Stimulated activated CD8-positive, alpha-beta memory T cell treated with anti-CD3 and anti-CD28 coated beads, Interleukin-4, amount 100 ng/mL, for 1 hour (primary cell): ENCODE measurements at regions not wholly inside any gene's neighbourhood (a gene's known extent, or its start where the extent isn't known, plus 50 kb on each side); places are given as distances from the start of the nearest gene placed in this dataset.
"Not testable (repeated sequence)": the region's sequence is repeated elsewhere in the genome, so short reads cannot be mapped to it uniquely, and the experiment has no call there.

Source experiments
- DNase-seq, 2 donors: peaks; one replicate each; pipeline ENCODE4 v3.0.0-alpha.2; 2020; ENCODE audit warnings: low read depth in 2 of 2, low spot score in 1 of 2

- DNase-seq, result no peak
These were observed 966.0 kb downstream of the PCDH17 start for GRCh38 chr13:58597552-58597951.

GRCh38 chr13:58598241-58598640 is 966.7 kb downstream of the PCDH17 start:
- no peak for DNase-seq

GRCh38 chr13:58611117-58611516 is 979.6 kb downstream of the PCDH17 start:
- no peak for DNase-seq

GRCh38 chr13:58617880-58618665 is 986.5 kb downstream of the PCDH17 start:
- DNase-seq, result no peak

GRCh38 chr13:58619396-58620113 is 988.0 kb downstream of the PCDH17 start:
- no peak for DNase-seq

- no peak for DNase-seq
These were observed 988.6 kb downstream of the PCDH17 start for GRCh38 chr13:58620176-58620575.

- no peak for DNase-seq
These were observed 994.3 kb downstream of the PCDH17 start for GRCh38 chr13:58625703-58626389.

GRCh38 chr13:58630794-58631193 is 999.2 kb downstream of the PCDH17 start:
- DNase-seq, result no peak

- no peak for DNase-seq
These were observed 1001.7 kb downstream of the PCDH17 start for GRCh38 chr13:58633226-58633625.

GRCh38 chr13:58655086-58655485 is 1023.5 kb downstream of the PCDH17 start:
- no peak for DNase-seq

- DNase-seq, result no peak
These were observed 1029.3 kb downstream of the PCDH17 start for GRCh38 chr13:58660826-58661225.

GRCh38 chr13:58666331-58666730 is 1034.8 kb downstream of the PCDH17 start:
- no peak for DNase-seq

- no peak for DNase-seq
These were observed 1035.6 kb downstream of the PCDH17 start for GRCh38 chr13:58667096-58667495.

- DNase-seq, result no peak
These were observed 1048.6 kb downstream of the PCDH17 start for GRCh38 chr13:58680115-58680514.

GRCh38 chr13:58682616-58683015 is 1051.1 kb downstream of the PCDH17 start:
- DNase-seq, result no peak

- no peak for DNase-seq
These were observed 1055.6 kb downstream of the PCDH17 start for GRCh38 chr13:58687148-58687547.

GRCh38 chr13:58698531-58698930 is 1067.0 kb downstream of the PCDH17 start:
- no peak for DNase-seq

GRCh38 chr13:58704953-58705352 is 1073.4 kb downstream of the PCDH17 start:
- no peak for DNase-seq

GRCh38 chr13:58706421-58706820 is 1074.9 kb downstream of the PCDH17 start:
- DNase-seq, result no peak

- DNase-seq, result no peak
These were observed 1080.6 kb downstream of the PCDH17 start for GRCh38 chr13:58712191-58712590.

GRCh38 chr13:58714016-58714415 is 1082.5 kb downstream of the PCDH17 start:
- DNase-seq, result not testable (repeated sequence)

- DNase-seq, result no peak
These were observed 1089.7 kb downstream of the PCDH17 start for GRCh38 chr13:58721273-58721672.
